ENCODE measurements at regions not wholly inside any gene's neighbourhood (a gene's known extent, or its start where the extent isn't known, plus 50 kb on each side); places are given as distances from the start of the nearest gene placed in this dataset.

DNA sequence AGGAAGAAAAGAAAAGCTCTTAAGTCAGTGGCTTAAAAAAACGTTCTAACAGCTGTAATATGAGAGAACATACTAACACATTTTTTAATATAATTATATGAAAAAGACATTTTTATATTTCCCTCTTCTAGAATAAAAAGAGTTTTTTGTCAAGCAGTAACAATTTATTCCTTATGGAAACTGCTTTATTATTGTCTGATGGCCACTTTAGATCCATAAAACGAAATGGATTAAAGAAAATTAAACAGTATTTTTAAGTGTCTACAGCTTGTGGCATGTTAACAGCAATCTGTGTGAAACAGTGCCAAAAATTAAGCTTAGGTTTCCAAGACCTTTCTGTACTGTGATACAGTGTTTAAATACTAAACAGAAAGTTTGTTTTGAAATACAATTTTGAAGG, 55.5 kb upstream of the TENM3 start:
- TF ChIP-seq CTCF (IDR thresholded peaks at IDR 0.05) (no peak), POLR2A (IDR thresholded peaks at IDR 0.05) (no peak)
- ATAC-seq (no peak), DNase-seq (no peak)
- 48 to 53% (median 50%) methylated on average over 2 of the region's 2 CpGs for whole genome bisulfite sequencing, 4 donors
- no peaks in the 10 kb centered on the region for H3K9me3 ChIP-seq
- no peak overlapping the region for H3K4me3 ChIP-seq
- H3K4me1 ChIP-seq: no peaks in the 10 kb centered on the region
- no peaks in the 10 kb centered on the region for H3K27me3 ChIP-seq
- H3K27ac ChIP-seq: no peak overlapping the region
- intact Hi-C loops (cut with DNase I): loop anchor here in 1 of 10 donors (5.0 kb wide), 1 partner anchor 35 kb away; no protein-coding TSS in a partner anchor
- no peaks in the 10 kb centered on the region for H3K36me3 ChIP-seq

GRCh38 chr4:182188622-182189021, 54.6 kb upstream of the TENM3 start:
- no peaks in the 10 kb centered on the region for H3K27me3 ChIP-seq
- H3K4me1 ChIP-seq: no peaks in the 10 kb centered on the region
- DNase-seq: no peak
- H3K27ac ChIP-seq: no peak overlapping the region
- H3K36me3 ChIP-seq: no peaks in the 10 kb centered on the region
- H3K4me3 ChIP-seq: no peak overlapping the region
- H3K9me3 ChIP-seq: no peaks in the 10 kb centered on the region
- TF ChIP-seq POLR2A (IDR thresholded peaks at IDR 0.05) (no peak), CTCF (IDR thresholded peaks at IDR 0.05) (no peak)
- intact Hi-C loops (cut with DNase I): loop anchor here in 1 of 10 donors (5.0 kb wide), 1 partner anchor 36 kb away; no protein-coding TSS in a partner anchor
- ATAC-seq: no peak
- 83 to 86% (median 86%) methylated on average over 3 of the region's 3 CpGs for WGBS, 4 donors

DNA sequence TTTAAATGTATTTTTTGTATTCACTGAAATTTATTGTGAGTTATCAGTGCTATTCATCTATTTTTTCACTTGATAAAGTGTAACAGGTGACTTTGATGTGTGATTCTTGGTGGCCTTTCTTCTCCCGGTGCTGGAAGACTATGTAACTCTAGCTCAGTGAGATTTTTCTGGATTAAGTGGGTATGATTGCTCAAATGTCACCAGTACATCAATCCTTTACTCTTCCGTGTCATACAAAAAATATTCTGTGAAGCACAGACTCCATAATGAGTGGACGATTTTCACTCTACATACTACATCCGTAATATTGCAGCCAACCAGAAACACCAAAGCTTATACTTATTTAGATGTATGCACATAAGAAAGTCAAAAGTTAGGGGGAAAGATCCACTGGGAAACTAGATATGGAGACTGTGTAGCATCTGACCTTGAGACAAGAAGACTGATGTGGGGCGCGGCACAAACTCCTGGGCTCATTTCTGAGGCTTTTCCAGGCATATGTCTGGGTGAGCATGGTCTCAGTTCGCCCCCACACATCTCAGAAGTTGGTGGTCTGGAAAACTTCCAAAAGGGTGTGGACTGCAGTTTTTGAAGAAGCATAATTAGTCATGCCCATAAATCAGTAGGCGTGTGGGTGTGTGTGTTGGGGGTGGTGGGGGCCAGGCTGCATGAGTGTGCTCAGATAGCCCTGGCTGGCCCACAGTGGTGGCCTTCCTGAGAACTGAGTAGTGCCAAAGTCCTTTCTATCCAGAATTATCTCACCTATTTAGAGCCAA, 53.9 kb upstream of the TENM3 start:
- 80 to 83% (median 82%) methylated on average over 8 of the region's 8 CpGs for WGBS, 4 donors
- H3K4me3 ChIP-seq: no peak overlapping the region
- H3K36me3 ChIP-seq: no peaks in the 10 kb centered on the region
- DNase-seq (no peak), ATAC-seq (no peak)
- intact Hi-C loops (cut with DNase I): loop anchor here in 1 of 10 donors (5.0 kb wide), 1 partner anchor 37 kb away; no protein-coding TSS in a partner anchor
- H3K4me1 ChIP-seq: no peaks in the 10 kb centered on the region
- H3K27me3 ChIP-seq: no peaks in the 10 kb centered on the region
- no peak overlapping the region for H3K27ac ChIP-seq
- no peaks in the 10 kb centered on the region for H3K9me3 ChIP-seq
- TF ChIP-seq CTCF (IDR thresholded peaks at IDR 0.05): no peak
- TF ChIP-seq POLR2A (IDR thresholded peaks at IDR 0.05): no peak

- Histone ChIP-seq H3K4me1 (no peaks in the 10 kb centered on the region), H3K36me3 (no peaks in the 10 kb centered on the region)
- intact Hi-C loops (cut with DNase I): no loop called here
These were observed 52.9 kb upstream of the TENM3 start for GRCh38 chr4:182190306-182190705.

More at GRCh38 chr4:182190306-182190705, 52.9 kb upstream of the TENM3 start:
- Histone ChIP-seq H3K4me3 (no peak overlapping the region), H3K9me3 (no peaks in the 10 kb centered on the region), H3K27ac (no peak overlapping the region), H3K27me3 (no peaks in the 10 kb centered on the region)
- ATAC-seq (peak in 3 of 4 donors; percentile 29 to 44 (median 31)), DNase-seq (no peak)
- no peak for TF ChIP-seq POLR2A (IDR thresholded peaks at IDR 0.05)
- TF ChIP-seq CTCF (IDR thresholded peaks at IDR 0.05): no peak
- 37 to 45% (median 43%) methylated on average over 8 of the region's 8 CpGs for WGBS, 4 donors

Measured in heart left ventricle (tissue), 16 donors.